ENCODE measurements at regions not wholly inside any gene's neighbourhood (a gene's known extent, or its start where the extent isn't known, plus 50 kb on each side); places are given as distances from the start of the nearest gene placed in this dataset.

DNA sequence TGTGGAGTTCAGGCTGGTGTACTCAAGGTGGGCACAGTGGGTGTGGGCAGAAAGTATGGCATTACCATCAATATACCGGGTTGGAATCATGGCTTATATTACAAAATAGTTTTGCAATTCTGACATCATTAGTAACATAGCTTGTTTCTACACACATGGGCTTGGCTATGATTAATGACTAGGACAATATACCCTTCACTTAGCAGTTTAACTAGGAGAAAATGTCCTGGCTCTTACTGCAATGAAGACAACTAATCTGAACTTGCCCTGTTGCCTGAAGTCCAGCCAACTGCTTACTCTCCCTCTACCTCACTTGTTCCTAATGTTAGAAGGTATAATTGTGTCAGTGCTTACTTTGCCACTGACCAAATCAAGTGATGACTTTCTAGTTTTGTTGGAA, 612.5 kb downstream of the EFNA5 start:
- intact Hi-C loops (cut with DNase I): no loop called here
- no peaks in the 10 kb centered on the region for H3K9me3 ChIP-seq (ENCODE audit: control insufficient read depth, low read length)
- 94 to 97% methylated on average over 1 of the region's 1 CpG for WGBS, 2 donors

DNA sequence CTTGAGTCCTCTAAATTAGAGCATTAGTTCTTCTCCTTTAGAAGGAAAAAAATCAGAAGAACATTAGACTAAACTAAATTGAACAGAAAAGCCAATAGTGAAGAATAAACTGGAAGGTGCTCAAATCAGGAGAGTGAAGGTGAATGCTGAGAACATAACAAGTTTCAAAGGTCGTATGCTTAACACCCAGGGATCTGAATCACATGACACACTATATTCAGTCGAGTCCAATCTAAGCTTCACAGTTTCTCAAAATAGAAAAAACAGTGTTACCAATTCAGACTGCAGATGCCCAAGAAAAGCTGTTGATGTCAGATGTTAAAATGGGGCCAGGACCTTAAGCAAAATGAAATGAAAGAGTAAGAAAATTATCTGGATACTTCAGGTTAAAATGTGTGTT, 614.5 kb downstream of the EFNA5 start:
- Histone ChIP-seq H3K4me3 (ENCODE audit: low read length in 2 of 2) (no peak overlapping the region), H3K27ac (ENCODE audit: low read depth in 1 of 2, low read length in 2 of 2) (no peak overlapping the region), H3K4me1 (ENCODE audit: control insufficient read depth in 1 of 2, insufficient read depth in 2 of 2, low read length in 2 of 2) (peaks cover 0 to 5% of the 10 kb centered on the region in 2 donors), H3K9me3 (ENCODE audit: control insufficient read depth, low read length) (no peaks in the 10 kb centered on the region), H3K36me3 (ENCODE audit: control insufficient read depth in 1 of 2, insufficient read depth in 2 of 2, low read length in 1 of 2) (no peaks in the 10 kb centered on the region), H3K27me3 (ENCODE audit: control insufficient read depth in 1 of 2, insufficient read depth in 2 of 2, low read length in 1 of 2) (no peaks in the 10 kb centered on the region)
- DNase-seq (no peak), ATAC-seq (ENCODE audit: low FRiP score) (no peak)
- intact Hi-C loops (cut with DNase I): no loop called here
- WGBS, 2 donors: 3 to 10% methylated on average over 2 of the region's 2 CpGs

More for the DNA sequence above, 612.5 kb downstream of the EFNA5 start:
- peaks cover 0 to 5% of the 10 kb centered on the region in 2 donors for H3K4me1 ChIP-seq (ENCODE audit: control insufficient read depth in 1 of 2, insufficient read depth in 2 of 2, low read length in 2 of 2)
- no peaks in the 10 kb centered on the region for H3K27me3 ChIP-seq (ENCODE audit: control insufficient read depth in 1 of 2, insufficient read depth in 2 of 2, low read length in 1 of 2)
- no peak for DNase-seq
- no peaks in the 10 kb centered on the region for H3K36me3 ChIP-seq (ENCODE audit: control insufficient read depth in 1 of 2, insufficient read depth in 2 of 2, low read length in 1 of 2)
- no peak overlapping the region for H3K4me3 ChIP-seq (ENCODE audit: low read length in 2 of 2)
- no peak overlapping the region for H3K27ac ChIP-seq (ENCODE audit: low read depth in 1 of 2, low read length in 2 of 2)
- no peak for ATAC-seq (ENCODE audit: low FRiP score)

DNA sequence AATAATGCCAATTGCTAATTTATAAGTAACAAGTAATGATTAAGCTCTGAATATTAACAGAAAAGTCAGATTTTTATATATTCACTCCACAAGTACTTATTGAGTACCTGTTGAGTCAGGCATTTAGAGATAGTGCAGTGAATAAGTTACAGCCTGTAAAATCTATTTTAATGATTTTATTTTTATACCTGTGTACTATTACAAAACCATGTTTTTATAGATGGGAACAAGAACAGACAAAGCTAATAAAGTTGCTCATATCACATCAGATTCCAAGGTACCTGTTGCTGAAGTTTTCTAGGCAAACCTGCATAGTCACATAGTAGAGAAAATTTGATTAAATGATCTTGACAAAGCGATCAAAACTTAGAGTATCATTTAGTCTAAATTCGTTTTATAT, 623.7 kb downstream of the EFNA5 start:
- intact Hi-C loops (cut with DNase I): no loop called here
- no peaks in the 10 kb centered on the region for H3K9me3 ChIP-seq (ENCODE audit: control insufficient read depth, low read length)
- ATAC-seq (ENCODE audit: low FRiP score) (no peak), DNase-seq (no peak)
- WGBS, 2 donors: 85 to 86% methylated on average over 2 of the region's 2 CpGs
- H3K4me1 ChIP-seq (ENCODE audit: control insufficient read depth in 1 of 2, insufficient read depth in 2 of 2, low read length in 2 of 2): no peaks in the 10 kb centered on the region
- no peaks in the 10 kb centered on the region for H3K36me3 ChIP-seq (ENCODE audit: control insufficient read depth in 1 of 2, insufficient read depth in 2 of 2, low read length in 1 of 2)
- no peaks in the 10 kb centered on the region for H3K27me3 ChIP-seq (ENCODE audit: control insufficient read depth in 1 of 2, insufficient read depth in 2 of 2, low read length in 1 of 2)
- no peak overlapping the region for H3K27ac ChIP-seq (ENCODE audit: low read depth in 1 of 2, low read length in 2 of 2)
- H3K4me3 ChIP-seq (ENCODE audit: low read length in 2 of 2): no peak overlapping the region

DNA sequence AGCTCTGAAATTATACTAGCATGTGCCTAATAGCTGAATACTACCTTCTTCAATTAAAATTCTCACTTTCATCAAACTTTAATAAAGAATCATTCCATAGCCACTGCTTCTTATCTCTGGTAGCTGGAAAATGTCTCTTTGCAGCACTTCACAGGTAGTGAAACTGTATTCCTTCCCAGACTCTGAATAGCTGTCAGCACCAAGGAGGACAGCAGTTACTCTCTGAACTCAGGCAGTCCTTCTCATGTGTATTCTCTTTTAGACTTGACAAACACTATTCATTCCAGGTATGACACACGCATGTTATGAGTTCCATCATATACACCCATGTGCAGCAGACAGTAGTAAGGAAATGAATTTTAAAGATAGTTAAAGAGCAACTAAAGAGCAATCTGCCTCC, 627.1 kb downstream of the EFNA5 start:
- Histone ChIP-seq H3K4me3 (ENCODE audit: low read length in 2 of 2) (no peak overlapping the region), H3K9me3 (ENCODE audit: control insufficient read depth, low read length) (no peaks in the 10 kb centered on the region), H3K27ac (ENCODE audit: low read depth in 1 of 2, low read length in 2 of 2) (no peak overlapping the region), H3K27me3 (ENCODE audit: control insufficient read depth in 1 of 2, insufficient read depth in 2 of 2, low read length in 1 of 2) (no peaks in the 10 kb centered on the region), H3K36me3 (ENCODE audit: control insufficient read depth in 1 of 2, insufficient read depth in 2 of 2, low read length in 1 of 2) (no peaks in the 10 kb centered on the region), H3K4me1 (ENCODE audit: control insufficient read depth in 1 of 2, insufficient read depth in 2 of 2, low read length in 2 of 2) (no peaks in the 10 kb centered on the region)
- DNase-seq (no peak), ATAC-seq (ENCODE audit: low FRiP score) (no peak)
- WGBS, 2 donors: 97 to 100% methylated on average over 1 of the region's 1 CpG
- intact Hi-C loops (cut with DNase I): no loop called here

DNA sequence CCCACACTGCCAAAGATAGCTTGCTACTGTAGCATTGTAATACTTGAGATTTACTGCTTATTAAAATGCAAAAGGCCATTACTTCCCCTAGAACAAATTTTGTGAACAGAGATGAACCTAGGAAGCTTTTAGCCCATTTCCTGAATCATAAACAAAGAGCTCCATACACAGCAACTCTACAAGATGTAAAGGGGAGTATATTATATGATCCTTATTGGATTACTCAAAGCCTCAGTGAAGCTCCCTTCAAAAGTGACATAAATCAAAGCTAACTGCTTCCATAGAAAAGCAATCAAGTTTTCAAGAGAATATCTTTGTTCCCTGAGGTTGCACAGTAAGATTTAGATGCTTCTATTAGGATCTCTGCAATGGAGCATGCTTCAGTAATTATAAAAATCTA, 629.8 kb downstream of the EFNA5 start:
- Histone ChIP-seq H3K4me1 (ENCODE audit: control insufficient read depth in 1 of 2, insufficient read depth in 2 of 2, low read length in 2 of 2) (no peaks in the 10 kb centered on the region), H3K9me3 (ENCODE audit: control insufficient read depth, low read length) (no peaks in the 10 kb centered on the region), H3K27ac (ENCODE audit: low read depth in 1 of 2, low read length in 2 of 2) (no peak overlapping the region), H3K36me3 (ENCODE audit: control insufficient read depth in 1 of 2, insufficient read depth in 2 of 2, low read length in 1 of 2) (no peaks in the 10 kb centered on the region), H3K27me3 (ENCODE audit: control insufficient read depth in 1 of 2, insufficient read depth in 2 of 2, low read length in 1 of 2) (no peaks in the 10 kb centered on the region), H3K4me3 (ENCODE audit: low read length in 2 of 2) (no peak overlapping the region)
- intact Hi-C loops (cut with DNase I): no loop called here
- ATAC-seq (ENCODE audit: low FRiP score) (no peak), DNase-seq (no peak)

DNA sequence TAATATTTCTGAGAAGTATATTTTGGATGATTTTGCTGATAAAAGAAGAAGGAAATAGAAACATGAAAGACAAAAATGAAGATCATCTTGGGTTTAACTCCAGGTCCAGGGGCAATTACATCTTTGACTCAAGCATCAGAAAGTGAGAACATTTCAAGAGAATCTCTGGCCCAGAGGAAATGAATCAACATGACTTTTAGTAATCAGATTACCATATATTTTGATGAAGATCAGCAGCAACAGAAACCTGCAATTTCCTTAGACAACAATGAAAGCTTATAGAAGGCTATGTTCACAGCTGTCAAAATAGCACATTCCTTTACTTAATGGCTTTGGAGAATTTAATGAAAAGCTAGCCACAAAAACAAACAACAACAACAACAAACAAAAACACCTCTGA, 638.1 kb downstream of the EFNA5 start:
- H3K4me3 ChIP-seq (ENCODE audit: low read length in 2 of 2): no peak overlapping the region
- no peaks in the 10 kb centered on the region for H3K27me3 ChIP-seq (ENCODE audit: control insufficient read depth in 1 of 2, insufficient read depth in 2 of 2, low read length in 1 of 2)
- H3K27ac ChIP-seq (ENCODE audit: low read depth in 1 of 2, low read length in 2 of 2): no peak overlapping the region
- no peaks in the 10 kb centered on the region for H3K4me1 ChIP-seq (ENCODE audit: control insufficient read depth in 1 of 2, insufficient read depth in 2 of 2, low read length in 2 of 2)
- DNase-seq (no peak), ATAC-seq (ENCODE audit: low FRiP score) (no peak)
- H3K9me3 ChIP-seq (ENCODE audit: control insufficient read depth, low read length): no peaks in the 10 kb centered on the region
- intact Hi-C loops (cut with DNase I): no loop called here
- no peaks in the 10 kb centered on the region for H3K36me3 ChIP-seq (ENCODE audit: control insufficient read depth in 1 of 2, insufficient read depth in 2 of 2, low read length in 1 of 2)

DNA sequence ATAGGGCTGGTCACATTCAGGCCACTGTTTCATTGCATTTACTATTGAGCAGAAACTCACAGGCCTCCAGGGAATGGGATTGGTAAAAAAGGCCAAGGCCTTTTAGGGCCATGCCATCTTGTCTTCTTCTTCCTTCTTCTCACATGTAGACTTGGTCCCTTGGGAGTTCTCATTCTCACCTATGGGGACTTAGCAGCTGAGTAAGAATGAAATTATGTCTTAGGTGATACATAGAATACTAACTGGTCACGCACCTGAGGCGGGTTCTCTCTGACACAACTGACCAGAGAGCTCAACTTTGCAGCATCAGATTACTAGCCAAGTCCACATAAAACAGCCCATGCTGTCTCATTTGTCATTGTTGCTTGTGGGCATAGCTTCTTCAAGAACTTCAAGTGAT, 641.8 kb downstream of the EFNA5 start:
- H3K4me1 ChIP-seq (ENCODE audit: control insufficient read depth in 1 of 2, insufficient read depth in 2 of 2, low read length in 2 of 2): peaks cover 0 to under 1% of the 10 kb centered on the region in 2 donors
- H3K4me3 ChIP-seq (ENCODE audit: low read length in 2 of 2): no peak overlapping the region
- ATAC-seq (ENCODE audit: low FRiP score): no peak
- H3K27ac ChIP-seq (ENCODE audit: low read depth in 1 of 2, low read length in 2 of 2): no peak overlapping the region
- WGBS, 2 donors: 97 to 100% methylated on average over 2 of the region's 2 CpGs
- intact Hi-C loops (cut with DNase I): no loop called here
- H3K9me3 ChIP-seq (ENCODE audit: control insufficient read depth, low read length): no peaks in the 10 kb centered on the region
- no peaks in the 10 kb centered on the region for H3K27me3 ChIP-seq (ENCODE audit: control insufficient read depth in 1 of 2, insufficient read depth in 2 of 2, low read length in 1 of 2)
- H3K36me3 ChIP-seq (ENCODE audit: control insufficient read depth in 1 of 2, insufficient read depth in 2 of 2, low read length in 1 of 2): no peaks in the 10 kb centered on the region
- no peak for DNase-seq

DNA sequence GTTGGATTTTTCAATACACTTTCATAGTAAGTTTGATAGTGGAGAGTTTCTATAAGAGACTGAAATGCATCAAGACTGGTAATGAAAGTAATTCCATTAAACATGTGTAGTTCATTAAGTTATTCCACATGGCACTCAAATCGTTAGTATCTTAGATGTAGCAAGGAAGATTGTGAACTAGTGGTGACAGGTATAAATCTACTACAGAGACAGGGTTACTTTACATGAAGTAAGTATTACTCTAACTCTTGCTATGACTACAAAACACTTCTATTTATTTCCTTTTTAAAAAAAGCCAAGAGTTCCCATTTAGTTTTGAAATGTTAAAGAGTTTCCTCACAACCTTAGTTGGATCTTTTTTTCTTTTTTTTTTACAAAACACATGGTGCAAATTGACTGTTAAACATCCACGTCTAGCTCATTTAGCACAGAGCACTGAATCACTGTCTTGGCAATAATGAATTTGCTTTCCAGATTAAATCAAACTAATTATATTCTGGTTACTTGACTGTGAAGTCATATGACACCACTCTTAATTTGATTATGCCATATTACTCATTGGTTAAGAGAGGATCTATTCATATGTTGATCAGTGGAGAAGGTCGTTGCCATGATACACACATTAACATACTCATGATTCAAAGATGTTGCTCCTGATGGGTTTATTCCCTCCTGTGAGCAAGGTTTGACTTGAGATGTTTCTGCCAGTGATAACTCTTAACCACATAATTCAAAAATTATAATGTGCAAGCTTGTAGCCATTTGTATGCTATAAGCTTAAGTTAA, 644.8 kb downstream of the EFNA5 start:
- Histone ChIP-seq H3K27me3 (ENCODE audit: control insufficient read depth in 1 of 2, insufficient read depth in 2 of 2, low read length in 1 of 2) (no peaks in the 10 kb centered on the region), H3K36me3 (ENCODE audit: control insufficient read depth in 1 of 2, insufficient read depth in 2 of 2, low read length in 1 of 2) (no peaks in the 10 kb centered on the region), H3K9me3 (ENCODE audit: control insufficient read depth, low read length) (no peaks in the 10 kb centered on the region), H3K27ac (ENCODE audit: low read depth in 1 of 2, low read length in 2 of 2) (no peak overlapping the region), H3K4me1 (ENCODE audit: control insufficient read depth in 1 of 2, insufficient read depth in 2 of 2, low read length in 2 of 2) (peaks cover 0 to 2% of the 10 kb centered on the region in 2 donors), H3K4me3 (ENCODE audit: low read length in 2 of 2) (no peak overlapping the region)
- ATAC-seq (ENCODE audit: low FRiP score) (no peak), DNase-seq (no peak)
- WGBS, 2 donors: 51 to 78% methylated on average over 3 of the region's 3 CpGs
- intact Hi-C loops (cut with DNase I): no loop called here

GRCh38 chr5:107023732-107024131, 647.0 kb downstream of the EFNA5 start:
- intact Hi-C loops (cut with DNase I): no loop called here
- ATAC-seq (ENCODE audit: low FRiP score): no peak
- Histone ChIP-seq H3K27me3 (ENCODE audit: control insufficient read depth in 1 of 2, insufficient read depth in 2 of 2, low read length in 1 of 2) (no peaks in the 10 kb centered on the region), H3K36me3 (ENCODE audit: control insufficient read depth in 1 of 2, insufficient read depth in 2 of 2, low read length in 1 of 2) (no peaks in the 10 kb centered on the region), H3K9me3 (ENCODE audit: control insufficient read depth, low read length) (no peaks in the 10 kb centered on the region), H3K4me3 (ENCODE audit: low read length in 2 of 2) (no peak overlapping the region), H3K27ac (ENCODE audit: low read depth in 1 of 2, low read length in 2 of 2) (no peak overlapping the region), H3K4me1 (ENCODE audit: control insufficient read depth in 1 of 2, insufficient read depth in 2 of 2, low read length in 2 of 2) (peaks cover 0 to 2% of the 10 kb centered on the region in 2 donors)
- DNase-seq: no peak

Data from aorta (tissue), 5 donors.